IMR-90 (cell line): ENCODE measurements at regions not wholly inside any gene's neighbourhood (a gene's known extent, or its start where the extent isn't known, plus 50 kb on each side); places are given as distances from the start of the nearest gene placed in this dataset.

Experiments
- ATAC-seq: fragments of 200-7000 bp; cut with Tn5 transposase; 2 replicates; pipeline ENCODE4 v1.9.1; 2020; ENCODE audit warnings: low read depth, mild to moderate bottlenecking, moderate library complexity
- BruUV-seq: library from RNA; stranded (reverse); fragments of 400-500 nt; replicated peaks from 2 replicates; lab custom pipeline; 2021; lab: Mats Ljungman, UMichigan
- CTCF ChIA-PET: fragments of 300-600 bp; formaldehyde crosslinking; extraction: SDS; loops from one replicate; lab custom pipeline; 2021; ENCODE audit warnings: antibody characterized with exemption; lab: Yijun Ruan, JAX
- POLR2A ChIA-PET: fragments of 300-600 bp; sonication (Branson Sonifier 250); formaldehyde crosslinking; loops from one replicate; lab custom pipeline; 2022; ENCODE audit warnings: antibody characterized with exemption; ENCODE audit not compliant: unreplicated experiment; lab: Charles Lee
- DNase-seq: peaks from one replicate; pipeline ENCODE4 v3.0.0; 2013
- H2AFZ ChIP-seq: replicated peaks from 2 replicates; pipeline ENCODE3; 2013; ENCODE audit warnings: low read length, mild to moderate bottlenecking; ENCODE audit not compliant: poor library complexity
- H2AK5ac ChIP-seq: 2 replicates; pipeline ENCODE4 v1.6.1; 2013; ENCODE audit warnings: low read depth, low read length, inconsistent platforms
- H2AK9ac ChIP-seq: replicated peaks from 2 replicates; pipeline ENCODE3; 2013; ENCODE audit warnings: mild to moderate bottlenecking, low read depth, low read length, moderate library complexity; ENCODE audit not compliant: poor library complexity
- H2BK120ac ChIP-seq: 2 replicates; pipeline ENCODE4 v1.6.1; 2013; ENCODE audit warnings: low read depth, low read length, inconsistent platforms
- H2BK15ac ChIP-seq: 3 replicates; pipeline ENCODE4 v1.6.1; 2013; ENCODE audit warnings: low read depth, low read length, inconsistent platforms
- H2BK20ac ChIP-seq: 2 replicates; pipeline ENCODE4 v1.6.1; 2013; ENCODE audit warnings: low read depth, mild to moderate bottlenecking, inconsistent platforms, low read length, moderate library complexity
- H2BK5ac ChIP-seq: 2 replicates; pipeline ENCODE4 v1.6.1; 2013; ENCODE audit warnings: mild to moderate bottlenecking, low read depth, low read length, inconsistent platforms; ENCODE audit not compliant: poor library complexity, severe bottlenecking
- H3K14ac ChIP-seq: replicated peaks from 2 replicates; pipeline ENCODE4 v1.6.1; 2013; ENCODE audit warnings: low read depth, low read length, inconsistent platforms
- H3K18ac ChIP-seq: 2 replicates; pipeline ENCODE4 v1.6.1; 2013; ENCODE audit warnings: low read depth, low read length, control low read depth
- H3K23ac ChIP-seq: 2 replicates; pipeline ENCODE4 v1.6.1; 2013; ENCODE audit warnings: low read depth, low read length, inconsistent platforms
- H3K27ac ChIP-seq: 2 replicates; pipeline ENCODE4 v1.5.1; 2013; ENCODE audit warnings: mild to moderate bottlenecking, control low read depth, low read length; ENCODE audit not compliant: insufficient read depth
- H3K27me3 ChIP-seq: 2 replicates; pipeline ENCODE4 v1.6.1; 2013; ENCODE audit warnings: low read length; ENCODE audit not compliant: control insufficient read depth, insufficient read depth
- H3K36me3 ChIP-seq: 2 replicates; pipeline ENCODE4 v1.6.1; 2013; ENCODE audit warnings: low read length, mixed read lengths; ENCODE audit not compliant: control insufficient read depth, insufficient read depth
- H3K4ac ChIP-seq: 2 replicates; pipeline ENCODE4 v1.6.1; 2013; ENCODE audit warnings: low read depth, low read length, inconsistent platforms
- H3K4me1 ChIP-seq: 2 replicates; pipeline ENCODE4 v1.6.1; 2013; ENCODE audit warnings: low read length, mixed read lengths; ENCODE audit not compliant: control insufficient read depth, insufficient read depth
- H3K4me2 ChIP-seq: 2 replicates; pipeline ENCODE4 v1.6.1; 2013; ENCODE audit warnings: low read depth, mild to moderate bottlenecking, control low read depth, low read length, moderate library complexity
- H3K4me3 ChIP-seq: 2 replicates; pipeline ENCODE4 v1.5.1; 2013; ENCODE audit warnings: low read depth, mild to moderate bottlenecking, control low read depth, low read length, moderate library complexity; ENCODE audit not compliant: insufficient read depth
- H3K56ac ChIP-seq: 2 replicates; pipeline ENCODE4 v1.6.1; 2013; ENCODE audit warnings: low read length, inconsistent platforms; ENCODE audit not compliant: insufficient read depth; ENCODE audit errors: extremely low read depth
- H3K79me1 ChIP-seq, 2 experiments: 2 replicates each; pipeline ENCODE4 v1.6.1; 2013; ENCODE audit warnings: low read length in 2 of 2, inconsistent platforms in 1 of 2, low read depth in 1 of 2
- H3K9ac ChIP-seq: 2 replicates; pipeline ENCODE4 v1.6.1; 2013; ENCODE audit warnings: low read depth, low read length, control low read depth
- H3K9me1 ChIP-seq: 2 replicates; pipeline ENCODE4 v1.6.1; 2013; ENCODE audit warnings: low read length, inconsistent platforms; ENCODE audit not compliant: insufficient read depth
- H3K9me3 ChIP-seq: 2 replicates; pipeline ENCODE4 v1.6.1; 2013; ENCODE audit warnings: low read length; ENCODE audit not compliant: control insufficient read depth, insufficient read depth
- H4K20me1 ChIP-seq: 2 replicates; pipeline ENCODE4 v1.6.1; 2013; ENCODE audit warnings: low read length, inconsistent platforms; ENCODE audit not compliant: insufficient read depth
- H4K5ac ChIP-seq: 2 replicates; pipeline ENCODE4 v1.6.1; 2013; ENCODE audit warnings: mild to moderate bottlenecking, low read depth, low read length, control low read depth
- H4K8ac ChIP-seq, 2 experiments: 2 replicates each; pipeline ENCODE4 v1.6.1; 2013; ENCODE audit warnings: low read depth in 2 of 2, low read length in 2 of 2, control low read depth in 1 of 2, inconsistent platforms in 1 of 2
- H4K91ac ChIP-seq: 2 replicates; pipeline ENCODE4 v1.6.1; 2013; ENCODE audit warnings: low read depth, low read length, inconsistent platforms; ENCODE audit not compliant: insufficient read depth
- BHLHE40 ChIP-seq: fragments of 150-350 bp; IDR thresholded peaks from 2 replicates; pipeline ENCODE4 v1.6.1; 2016; ENCODE audit warnings: mild to moderate bottlenecking, low read depth, low read length
- CEBPB ChIP-seq: IDR thresholded peaks from 2 replicates; pipeline ENCODE4 v1.6.1; 2012; ENCODE audit warnings: low read depth, low read length, improper control_type of control experiment
- CHD1 ChIP-seq: IDR thresholded peaks from 2 replicates; pipeline ENCODE4 v1.6.1; 2012; ENCODE audit warnings: low read depth, low read length, improper control_type of control experiment
- CTCF ChIP-seq: conservative IDR thresholded peaks from 2 replicates; pipeline ENCODE4 v1.5.1; 2012; ENCODE audit warnings: mild to moderate bottlenecking, low read depth, low read length, improper control_type of control experiment
- ELK1 ChIP-seq: fragments of 150-350 bp; IDR thresholded peaks from 2 replicates; pipeline ENCODE4 v1.6.1; 2016; ENCODE audit warnings: low read depth, mild to moderate bottlenecking, low read length, moderate library complexity, borderline replicate concordance
- FOS ChIP-seq: fragments of 150-350 bp; IDR thresholded peaks from 2 replicates; pipeline ENCODE4 v1.6.1; 2016; ENCODE audit warnings: low read depth, low read length
- MAFK ChIP-seq: IDR thresholded peaks from 2 replicates; pipeline ENCODE4 v1.6.1; 2012; ENCODE audit warnings: low read depth, low read length, improper control_type of control experiment
- MAZ ChIP-seq: IDR thresholded peaks from 2 replicates; pipeline ENCODE4 v1.6.1; 2012; ENCODE audit warnings: low read depth, mild to moderate bottlenecking, low read length, improper control_type of control experiment, moderate library complexity, borderline replicate concordance
- MXI1 ChIP-seq: IDR thresholded peaks from 2 replicates; pipeline ENCODE4 v1.6.1; 2012; ENCODE audit warnings: low read depth, mild to moderate bottlenecking, low read length, moderate library complexity, borderline replicate concordance
- NFE2L2 ChIP-seq: fragments of 150-350 bp; IDR thresholded peaks from 2 replicates; pipeline ENCODE4 v1.6.1; 2016; ENCODE audit warnings: low read depth, mild to moderate bottlenecking, low read length
- POLR2A ChIP-seq: IDR thresholded peaks from 2 replicates; pipeline ENCODE4 v1.6.1; 2012; ENCODE audit warnings: mild to moderate bottlenecking, low read depth, low read length
- RAD21 ChIP-seq: IDR thresholded peaks from 2 replicates; pipeline ENCODE4 v1.6.1; 2012; ENCODE audit warnings: low read length, improper control_type of control experiment
- RCOR1 ChIP-seq: IDR thresholded peaks from 2 replicates; pipeline ENCODE4 v1.6.1; 2012; ENCODE audit warnings: mild to moderate bottlenecking, low read length, improper control_type of control experiment; ENCODE audit not compliant: insufficient replicate concordance
- RFX5 ChIP-seq: IDR thresholded peaks from 2 replicates; pipeline ENCODE4 v1.8.0; 2012; ENCODE audit warnings: low read depth, mild to moderate bottlenecking, low read length, moderate library complexity
- SMC3 ChIP-seq: fragments of 150-350 bp; IDR thresholded peaks from 2 replicates; pipeline ENCODE4 v1.6.1; 2016; ENCODE audit warnings: low read depth, mild to moderate bottlenecking, antibody characterized with exemption, low read length, moderate library complexity
- WGBS, 2 experiments: methylation state at CpG; one replicate each; pipeline versions ENCODE4 v1.1.5 to v1.1.7; 2013; ENCODE audit warnings: missing lambda C conversion rate in 2 of 2; ENCODE audit not compliant: insufficient read length in 1 of 2; ENCODE audit errors: extremely low coverage in 2 of 2; 5-methylcytosine and 5-hydroxymethylcytosine counted together
- dilution Hi-C: fragments of 300-500 bp; cut with HindIII; formaldehyde crosslinking; loops from one replicate; pipeline ENCODE4 v1.14.3; 2018; ENCODE audit warnings: low sequenced_read_pairs; ENCODE audit not compliant: unreplicated experiment
- in situ Hi-C: fragments of 300-500 bp; cut with MboI; formaldehyde crosslinking; loops from 3 replicates; pipeline ENCODE4 v1.14.3; 2019; ENCODE audit warnings: low sequenced_read_pairs, inconsistent platforms, mixed read lengths
- intact Hi-C: fragments of 100-400 bp; cut with micrococcal nuclease; formaldehyde crosslinking; loops from 2 replicates; pipeline ENCODE4 v1.10.0; 2022
- TF ChIP-seq, protein P1 (sequence below): fragments of 150-350 bp; IDR thresholded peaks from 2 replicates; pipeline ENCODE4 v1.6.1; 2017; ENCODE audit warnings: mild to moderate bottlenecking, antibody characterized with exemption, low read length, low read depth

DNA sequence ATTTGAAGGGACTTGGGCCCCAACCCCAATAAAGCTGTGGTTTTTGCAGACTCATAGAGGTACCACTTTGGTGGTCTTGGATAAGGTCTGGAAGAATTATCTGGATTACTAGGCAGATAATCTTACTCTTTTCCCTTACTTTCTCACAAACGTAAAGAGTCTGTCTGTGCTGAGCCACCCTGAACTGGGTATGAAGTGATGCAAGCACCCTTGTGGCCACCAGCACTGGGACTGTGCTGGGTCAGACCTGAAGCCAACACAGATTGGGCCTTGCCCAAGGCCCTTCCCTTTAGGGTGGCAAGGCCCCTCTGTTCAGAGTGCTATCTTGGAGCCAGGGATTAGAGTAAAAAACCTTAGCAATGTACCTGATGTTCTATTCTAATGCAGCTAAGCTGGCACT, 827.0 kb upstream of the RAB6C start:
- Histone ChIP-seq H3K4ac (no peak overlapping the region), H3K14ac (no peak overlapping the region), H4K20me1 (no peaks in the 10 kb centered on the region), H3K4me2 (no peak overlapping the region), H2BK20ac (no peak overlapping the region), H3K27me3 (no peaks in the 10 kb centered on the region), H4K91ac (no peak overlapping the region), H3K9ac (no peak overlapping the region), H3K18ac (no peak overlapping the region), H2BK5ac (no peak overlapping the region), H2BK15ac (no peak overlapping the region), H4K8ac (no peak overlapping the region), H2BK120ac (no peak overlapping the region), H4K5ac (no peak overlapping the region), H2AFZ (no peak overlapping the region), H3K56ac (no peak overlapping the region), H3K36me3 (no peaks in the 10 kb centered on the region), H3K27ac (no peak overlapping the region), H3K79me1 (no peaks in the 10 kb centered on the region), H2AK9ac (no peak overlapping the region), H3K9me1 (no peaks in the 10 kb centered on the region), H2AK5ac (no peak overlapping the region), H3K4me1 (no peaks in the 10 kb centered on the region), H3K4me3 (no peak overlapping the region), H3K23ac (no peak overlapping the region), H3K9me3 (no peaks in the 10 kb centered on the region)
- intact Hi-C loops (no loop called here), dilution Hi-C loops (no loop called here), in situ Hi-C loops (no loop called here)
- no CpG with 5 or more reads among the region's 1 CpG for WGBS, 2 experiments
- DNase-seq = no peak
- BruUV-seq = no TSS peak
- ChIA-PET CTCF (no interaction called here), POLR2A (no interaction called here)
- ATAC-seq = no peak
- TF ChIP-seq RCOR1 (no peak), MXI1 (no peak), ELK1 (no peak), BHLHE40 (no peak), MAFK (no peak), MAZ (no peak), SMC3 (no peak), NFE2L2 (no peak), RFX5 (no peak), CEBPB (no peak), CHD1 (no peak), RAD21 (no peak), CTCF (no peak), FOS (no peak), POLR2A (no peak)
- TF ChIP-seq, protein P1, sequence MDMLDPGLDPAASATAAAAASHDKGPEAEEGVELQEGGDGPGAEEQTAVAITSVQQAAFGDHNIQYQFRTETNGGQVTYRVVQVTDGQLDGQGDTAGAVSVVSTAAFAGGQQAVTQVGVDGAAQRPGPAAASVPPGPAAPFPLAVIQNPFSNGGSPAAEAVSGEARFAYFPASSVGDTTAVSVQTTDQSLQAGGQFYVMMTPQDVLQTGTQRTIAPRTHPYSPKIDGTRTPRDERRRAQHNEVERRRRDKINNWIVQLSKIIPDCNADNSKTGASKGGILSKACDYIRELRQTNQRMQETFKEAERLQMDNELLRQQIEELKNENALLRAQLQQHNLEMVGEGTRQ = no peak
